Fibroblast of lung (primary cell): ENCODE measurements at regions not wholly inside any gene's neighbourhood (a gene's known extent, or its start where the extent isn't known, plus 50 kb on each side); places are given as distances from the start of the nearest gene placed in this dataset.

Source experiments
- DNase-seq, 2 donors: peaks; one replicate each; pipeline versions ENCODE4 v3.0.0 to v3.0.0-alpha.2; 2010; ENCODE audit warnings: low read depth in 2 of 2
- H2AFZ ChIP-seq: 2 replicates; pipeline ENCODE4 v1.5.1; 2012; ENCODE audit warnings: low read length, control low read depth, inconsistent platforms
- H3K27ac ChIP-seq: 2 replicates; pipeline ENCODE4 v1.5.1; 2011; ENCODE audit warnings: low read length, control low read depth; ENCODE audit not compliant: insufficient read depth
- H3K27me3 ChIP-seq: 2 replicates; pipeline ENCODE4 v1.5.1; 2011; ENCODE audit warnings: mild to moderate bottlenecking, low read length; ENCODE audit not compliant: control insufficient read depth, insufficient read depth
- H3K36me3 ChIP-seq: 2 replicates; pipeline ENCODE4 v1.5.1; 2011; ENCODE audit warnings: low read length; ENCODE audit not compliant: control insufficient read depth, insufficient read depth
- H3K4me1 ChIP-seq: 2 replicates; pipeline ENCODE4 v1.5.1; 2011; ENCODE audit warnings: low read length; ENCODE audit not compliant: control insufficient read depth, insufficient read depth; ENCODE audit errors: extremely low read depth
- H3K4me2 ChIP-seq: 2 replicates; pipeline ENCODE4 v1.5.1; 2011; ENCODE audit warnings: low read length, control low read depth; ENCODE audit not compliant: insufficient read depth; ENCODE audit errors: extremely low read depth
- H3K4me3 ChIP-seq, 4 experiments: fragments of 200-600 bp in 1 of 4; sonication (generic) in 1 of 4; replicated peaks in 1 of 4; 2 replicates each; pipeline ENCODE4 v1.5.1; 2011 to 2016; ENCODE audit warnings: low read length in 4 of 4, low read depth in 3 of 4, mild to moderate bottlenecking in 3 of 4, control low read depth in 2 of 4, inconsistent platforms in 1 of 4, mixed read lengths in 1 of 4; ENCODE audit not compliant: insufficient read depth in 1 of 4; ENCODE audit errors: control extremely low read depth in 1 of 4
- H3K79me2 ChIP-seq: 2 replicates; pipeline ENCODE4 v1.5.1; 2012; ENCODE audit warnings: mild to moderate bottlenecking, low read length, inconsistent platforms; ENCODE audit not compliant: control insufficient read depth, insufficient read depth
- H3K9ac ChIP-seq: 2 replicates; pipeline ENCODE4 v1.5.1; 2011; ENCODE audit warnings: mild to moderate bottlenecking, low read length, control low read depth; ENCODE audit not compliant: insufficient read depth
- H3K9me3 ChIP-seq: 2 replicates; pipeline ENCODE4 v1.5.1; 2012; ENCODE audit warnings: low read depth, low read length; ENCODE audit not compliant: control insufficient read depth, insufficient read depth
- H4K20me1 ChIP-seq: 2 replicates; pipeline ENCODE4 v1.5.1; 2011; ENCODE audit warnings: low read length; ENCODE audit not compliant: control insufficient read depth, insufficient read depth; ENCODE audit errors: extremely low read depth
- CTCF ChIP-seq, 2 donors: IDR thresholded peaks in 1 of 2; conservative IDR thresholded peaks in 1 of 2; 1 replicate in 1 of 2; 2 replicates in 1 of 2; pipeline ENCODE4 v1.5.1; 2011 to 2012; ENCODE audit warnings: low read length in 2 of 2, control low read depth in 1 of 2, inconsistent platforms in 1 of 2, low read depth in 1 of 2, mild to moderate bottlenecking in 1 of 2
- EZH2 ChIP-seq: IDR thresholded peaks from 2 replicates; pipeline ENCODE4 v1.5.1; 2012; ENCODE audit warnings: low read length, control low read depth, mild to moderate bottlenecking; ENCODE audit errors: missing control alignments

DNA sequence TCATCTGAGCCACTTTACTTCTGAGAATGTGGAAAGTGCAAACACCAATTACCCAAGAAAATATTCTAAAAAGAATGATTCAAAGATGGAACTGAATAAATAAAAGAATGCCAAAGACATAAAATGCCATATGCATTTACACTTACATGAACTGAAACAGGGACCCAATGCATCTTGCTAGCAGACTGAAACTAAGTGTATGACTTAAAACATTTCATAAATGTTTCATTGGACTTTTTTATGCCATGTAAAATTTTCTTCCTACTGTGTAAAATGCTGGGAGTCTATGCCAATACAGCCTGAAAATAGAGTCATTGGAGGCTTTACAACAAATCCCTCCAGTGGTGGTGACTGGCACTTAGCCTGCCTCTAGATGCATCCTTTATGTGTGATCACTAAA, 735.1 kb upstream of the CCDC54 start:
- Histone ChIP-seq H3K4me3 (no peak overlapping the region), H3K9me3 (no peaks in the 10 kb centered on the region), H3K4me1 (no peaks in the 10 kb centered on the region), H2AFZ (no peak overlapping the region), H3K27ac (no peak overlapping the region), H3K9ac (no peak overlapping the region), H3K27me3 (no peaks in the 10 kb centered on the region), H3K79me2 (no peaks in the 10 kb centered on the region), H4K20me1 (no peaks in the 10 kb centered on the region), H3K4me2 (no peak overlapping the region), H3K36me3 (no peaks in the 10 kb centered on the region)
- TF ChIP-seq EZH2 (no peak), CTCF (conservative IDR thresholded peaks at IDR 0.05 in 1 of 2, IDR thresholded peaks at IDR 0.05 in 1 of 2; ENCODE audit: low read depth in 1 of 2, low read length in 2 of 2) (no peak)
- no peak for DNase-seq

DNA sequence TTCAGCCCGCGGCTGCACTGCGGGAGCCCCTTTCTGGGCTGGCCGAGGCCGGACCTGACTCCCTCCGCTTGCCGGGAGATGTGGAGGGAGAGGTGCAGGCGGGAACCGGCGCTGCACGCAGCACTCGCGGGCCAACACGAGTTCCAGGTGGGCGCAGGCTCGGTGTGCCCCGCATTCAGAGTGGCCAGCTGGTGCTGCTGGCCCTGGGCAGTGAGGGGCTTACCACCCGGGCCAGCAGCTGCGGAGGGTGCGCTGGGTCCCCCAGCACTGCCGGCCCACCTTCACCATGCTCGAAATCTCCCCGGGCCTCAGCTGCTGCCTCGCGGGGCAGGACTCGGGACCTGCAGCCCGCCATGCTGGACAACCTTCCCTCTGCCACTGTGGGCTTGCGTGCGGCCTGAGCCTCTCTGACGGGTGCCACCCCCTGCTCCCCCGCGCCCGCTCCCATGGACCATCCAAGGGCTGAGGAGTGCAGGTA, 733.5 kb upstream of the CCDC54 start:
- Histone ChIP-seq H3K9me3 (no peaks in the 10 kb centered on the region), H3K4me3 (no peak overlapping the region), H3K27ac (no peak overlapping the region), H2AFZ (no peak overlapping the region), H3K79me2 (no peaks in the 10 kb centered on the region), H3K4me1 (no peaks in the 10 kb centered on the region), H3K4me2 (no peak overlapping the region), H3K36me3 (no peaks in the 10 kb centered on the region), H4K20me1 (no peaks in the 10 kb centered on the region), H3K27me3 (no peaks in the 10 kb centered on the region), H3K9ac (no peak overlapping the region)
- TF ChIP-seq EZH2, result no peak
- no peak for TF ChIP-seq CTCF (conservative IDR thresholded peaks at IDR 0.05 in 1 of 2, IDR thresholded peaks at IDR 0.05 in 1 of 2; ENCODE audit: low read depth in 1 of 2, low read length in 2 of 2)
- DNase-seq, result no peak

GRCh38 chr3:106673926-106674569, 703.2 kb upstream of the CCDC54 start:
- Histone ChIP-seq H4K20me1 (no peaks in the 10 kb centered on the region), H3K9me3 (no peaks in the 10 kb centered on the region), H3K4me3 (no peak overlapping the region), H3K9ac (no peak overlapping the region), H3K27ac (no peak overlapping the region), H3K36me3 (no peaks in the 10 kb centered on the region), H3K27me3 (no peaks in the 10 kb centered on the region), H3K4me1 (no peaks in the 10 kb centered on the region), H3K79me2 (no peaks in the 10 kb centered on the region), H3K4me2 (peak overlapping the region; percentile 23), H2AFZ (no peak overlapping the region)
- DNase-seq, result peak; percentile 12 to 27
- no peak for TF ChIP-seq CTCF (conservative IDR thresholded peaks at IDR 0.05 in 1 of 2, IDR thresholded peaks at IDR 0.05 in 1 of 2; ENCODE audit: low read depth in 1 of 2, low read length in 2 of 2)
- TF ChIP-seq EZH2, result no peak
